ENCODE measurements at regions not wholly inside any gene's neighbourhood (a gene's known extent, or its start where the extent isn't known, plus 50 kb on each side); places are given as distances from the start of the nearest gene placed in this dataset.
A peak's percentile ranks its signal among the peaks of the same experiment; 100 is the strongest.
"Not testable (repeated sequence)": the region's sequence is repeated elsewhere in the genome, so short reads cannot be mapped to it uniquely, and the experiment has no call there.

- WGBS, 2 donors = 89 to 91% methylated on average over 14 of the region's 14 CpGs
- Histone ChIP-seq H3K9me3 (ENCODE audit: control insufficient read depth, low read length) (no peaks in the 10 kb centered on the region), H3K36me3 (ENCODE audit: control insufficient read depth in 1 of 2, insufficient read depth in 2 of 2, low read length in 1 of 2) (no peaks in the 10 kb centered on the region), H3K27ac (ENCODE audit: low read depth in 1 of 2, low read length in 2 of 2) (no peak overlapping the region), H3K4me1 (ENCODE audit: control insufficient read depth in 1 of 2, insufficient read depth in 2 of 2, low read length in 2 of 2) (peaks cover 3 to 4% of the 10 kb centered on the region in 2 donors), H3K4me3 (ENCODE audit: low read length in 2 of 2) (no peak overlapping the region), H3K27me3 (ENCODE audit: control insufficient read depth in 1 of 2, insufficient read depth in 2 of 2, low read length in 1 of 2) (no peaks in the 10 kb centered on the region)
- ATAC-seq (ENCODE audit: low FRiP score) = no peak
- intact Hi-C loops (cut with DNase I) = loop anchor here in 1 of 2 donors (10.0 kb wide), 2 partner anchors 260 to 470 kb away; no protein-coding TSS in a partner anchor
- DNase-seq = no peak
Measured at GRCh38 chr5:159514229-159514810, 184.0 kb upstream of the IL12B start.

DNA sequence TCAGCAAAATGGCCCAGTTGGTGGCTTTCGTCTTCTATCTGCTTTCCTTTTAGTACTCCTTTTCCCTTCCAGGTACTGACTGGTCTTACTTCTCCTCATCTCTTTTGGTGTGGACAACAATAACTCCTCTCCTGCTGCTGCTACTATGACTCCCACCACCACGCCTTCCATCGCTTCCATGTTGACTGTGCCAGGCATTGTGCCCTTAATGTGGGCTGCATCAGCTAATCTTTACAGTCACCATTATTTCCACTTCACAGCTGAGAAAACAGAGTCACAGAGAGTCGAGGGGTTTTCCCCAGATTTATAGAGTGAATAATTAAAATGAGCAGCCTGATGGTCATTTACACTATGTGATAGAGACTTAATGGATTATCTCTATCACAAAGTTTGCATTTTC is 184.9 kb upstream of the IL12B start:
- 90 to 92% methylated on average over 4 of the region's 4 CpGs for WGBS, 2 donors
- ATAC-seq (ENCODE audit: low FRiP score) (no peak), DNase-seq (no peak)
- intact Hi-C loops (cut with DNase I) = loop anchor here (5.0 to 10.0 kb wide), 6 partner anchors 68 to 472 kb away; partner anchors contain the start of gene ADRA1B (in 1 of the 2)
- Histone ChIP-seq H3K4me3 (ENCODE audit: low read length in 2 of 2) (no peak overlapping the region), H3K27ac (ENCODE audit: low read depth in 1 of 2, low read length in 2 of 2) (no peak overlapping the region), H3K9me3 (ENCODE audit: control insufficient read depth, low read length) (no peaks in the 10 kb centered on the region), H3K4me1 (ENCODE audit: control insufficient read depth in 1 of 2, insufficient read depth in 2 of 2, low read length in 2 of 2) (peaks cover 3 to 4% of the 10 kb centered on the region in 2 donors), H3K27me3 (ENCODE audit: control insufficient read depth in 1 of 2, insufficient read depth in 2 of 2, low read length in 1 of 2) (no peaks in the 10 kb centered on the region), H3K36me3 (ENCODE audit: control insufficient read depth in 1 of 2, insufficient read depth in 2 of 2, low read length in 1 of 2) (no peaks in the 10 kb centered on the region)

GRCh38 chr5:159515909-159516415 is 185.7 kb upstream of the IL12B start:
- H3K4me3 ChIP-seq (ENCODE audit: low read length in 2 of 2) = no peak overlapping the region
- no peaks in the 10 kb centered on the region for H3K9me3 ChIP-seq (ENCODE audit: control insufficient read depth, low read length)
- peak overlapping the region in 1 of 2 donors; percentile 11 for H3K27ac ChIP-seq (ENCODE audit: low read depth in 1 of 2, low read length in 2 of 2)
- H3K36me3 ChIP-seq (ENCODE audit: control insufficient read depth in 1 of 2, insufficient read depth in 2 of 2, low read length in 1 of 2) = no peaks in the 10 kb centered on the region
- peak; percentile 70 to 90 for DNase-seq
- ATAC-seq (ENCODE audit: low FRiP score) = peak; percentile 68
- 49 to 54% methylated on average over 10 of the region's 10 CpGs for WGBS, 2 donors
- intact Hi-C loops (cut with DNase I) = loop anchor here (5.0 to 10.0 kb wide), 6 partner anchors 69 to 471 kb away; partner anchors contain the start of gene ADRA1B (in 1 of the 2)
- no peaks in the 10 kb centered on the region for H3K27me3 ChIP-seq (ENCODE audit: control insufficient read depth in 1 of 2, insufficient read depth in 2 of 2, low read length in 1 of 2)
- peaks cover 3 to 4% of the 10 kb centered on the region in 2 donors for H3K4me1 ChIP-seq (ENCODE audit: control insufficient read depth in 1 of 2, insufficient read depth in 2 of 2, low read length in 2 of 2)

- Histone ChIP-seq H3K4me1 (ENCODE audit: control insufficient read depth in 1 of 2, insufficient read depth in 2 of 2, low read length in 2 of 2) (peaks cover 3 to 4% of the 10 kb centered on the region in 2 donors), H3K36me3 (ENCODE audit: control insufficient read depth in 1 of 2, insufficient read depth in 2 of 2, low read length in 1 of 2) (no peaks in the 10 kb centered on the region), H3K27me3 (ENCODE audit: control insufficient read depth in 1 of 2, insufficient read depth in 2 of 2, low read length in 1 of 2) (no peaks in the 10 kb centered on the region), H3K9me3 (ENCODE audit: control insufficient read depth, low read length) (no peaks in the 10 kb centered on the region), H3K4me3 (ENCODE audit: low read length in 2 of 2) (no peak overlapping the region), H3K27ac (ENCODE audit: low read depth in 1 of 2, low read length in 2 of 2) (peak overlapping the region; percentile 46 to 92)
- DNase-seq (no peak), ATAC-seq (ENCODE audit: low FRiP score) (peak; percentile 35)
- WGBS, 2 donors = 5 to 7% methylated on average over 3 of the region's 3 CpGs
- intact Hi-C loops (cut with DNase I) = loop anchor here (2.0 to 10.0 kb wide), 7 partner anchors 71 to 469 kb away; partner anchors contain the start of gene ADRA1B (in 2 of the 2)
Measured at GRCh38 chr5:159518371-159518770, 188.1 kb upstream of the IL12B start.

DNA sequence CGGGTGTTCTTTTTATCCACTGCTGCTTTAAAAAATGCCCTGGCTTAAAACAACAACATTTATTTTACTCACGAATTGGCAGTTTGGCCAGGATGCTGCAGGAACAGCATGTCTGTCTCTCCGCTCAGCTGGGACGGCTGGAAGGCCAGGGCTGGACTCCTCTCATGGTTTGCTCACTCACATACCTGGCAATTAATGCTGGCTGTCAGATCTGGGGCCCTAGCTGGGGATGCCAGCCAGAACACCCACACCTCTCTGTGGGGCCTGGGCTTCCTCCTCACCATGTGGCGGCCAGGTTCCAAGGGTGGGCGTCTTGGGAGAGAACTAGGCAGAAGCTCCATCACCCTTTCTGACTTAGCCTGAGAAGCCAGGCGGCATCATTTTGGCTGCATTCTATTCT is 189.1 kb upstream of the IL12B start:
- H3K4me1 ChIP-seq (ENCODE audit: control insufficient read depth in 1 of 2, insufficient read depth in 2 of 2, low read length in 2 of 2) = peaks cover 3 to 4% of the 10 kb centered on the region in 2 donors
- H3K4me3 ChIP-seq (ENCODE audit: low read length in 2 of 2) = no peak overlapping the region
- DNase-seq (peak in 1 of 2 donors; percentile 62), ATAC-seq (ENCODE audit: low FRiP score) (no peak)
- intact Hi-C loops (cut with DNase I) = loop anchor here (1.0 to 10.0 kb wide), 8 partner anchors 25 to 468 kb away; partner anchors contain the start of gene ADRA1B (in 2 of the 2)
- H3K27ac ChIP-seq (ENCODE audit: low read depth in 1 of 2, low read length in 2 of 2) = peak overlapping the region in 1 of 2 donors; percentile 78
- H3K9me3 ChIP-seq (ENCODE audit: control insufficient read depth, low read length) = no peaks in the 10 kb centered on the region
- no peaks in the 10 kb centered on the region for H3K36me3 ChIP-seq (ENCODE audit: control insufficient read depth in 1 of 2, insufficient read depth in 2 of 2, low read length in 1 of 2)
- H3K27me3 ChIP-seq (ENCODE audit: control insufficient read depth in 1 of 2, insufficient read depth in 2 of 2, low read length in 1 of 2) = no peaks in the 10 kb centered on the region
- 10 to 12% methylated on average over 7 of the region's 7 CpGs for WGBS, 2 donors

DNA sequence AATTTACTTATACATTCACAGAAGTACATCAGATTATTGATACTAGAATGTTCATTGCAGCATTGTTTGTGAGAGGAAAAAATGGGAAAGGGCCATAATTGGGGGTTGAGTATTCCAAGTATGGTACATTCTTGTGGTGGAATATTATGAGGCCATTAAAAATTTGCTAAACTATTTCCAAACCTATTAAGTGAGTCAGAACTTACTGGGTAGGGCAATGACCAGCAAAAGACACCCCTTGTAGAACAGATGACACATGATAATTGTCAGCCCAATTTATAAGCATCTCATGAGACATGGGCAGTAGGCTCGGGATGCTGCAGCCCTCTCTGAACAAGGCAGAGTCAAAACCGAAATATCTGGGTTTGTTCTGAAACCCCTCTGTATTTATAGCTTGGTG is 192.6 kb upstream of the IL12B start:
- Histone ChIP-seq H3K36me3 (ENCODE audit: control insufficient read depth in 1 of 2, insufficient read depth in 2 of 2, low read length in 1 of 2) (no peaks in the 10 kb centered on the region), H3K4me1 (ENCODE audit: control insufficient read depth in 1 of 2, insufficient read depth in 2 of 2, low read length in 2 of 2) (peaks cover 3 to 4% of the 10 kb centered on the region in 2 donors), H3K27ac (ENCODE audit: low read depth in 1 of 2, low read length in 2 of 2) (no peak overlapping the region), H3K4me3 (ENCODE audit: low read length in 2 of 2) (no peak overlapping the region), H3K27me3 (ENCODE audit: control insufficient read depth in 1 of 2, insufficient read depth in 2 of 2, low read length in 1 of 2) (no peaks in the 10 kb centered on the region), H3K9me3 (ENCODE audit: control insufficient read depth, low read length) (no peaks in the 10 kb centered on the region)
- 90 to 93% methylated on average over 2 of the region's 2 CpGs for WGBS, 2 donors
- intact Hi-C loops (cut with DNase I) = no loop called here
- no peak for ATAC-seq (ENCODE audit: low FRiP score)
- no peak for DNase-seq

- DNase-seq; H3K27ac ChIP-seq (ENCODE audit: low read depth in 1 of 2, low read length in 2 of 2); H3K9me3 ChIP-seq (ENCODE audit: control insufficient read depth, low read length); H3K4me3 ChIP-seq (ENCODE audit: low read length in 2 of 2); H3K4me1 ChIP-seq (ENCODE audit: control insufficient read depth in 1 of 2, insufficient read depth in 2 of 2, low read length in 2 of 2); intact Hi-C loops (cut with DNase I); H3K27me3 ChIP-seq (ENCODE audit: control insufficient read depth in 1 of 2, insufficient read depth in 2 of 2, low read length in 1 of 2); H3K36me3 ChIP-seq (ENCODE audit: control insufficient read depth in 1 of 2, insufficient read depth in 2 of 2, low read length in 1 of 2); ATAC-seq (ENCODE audit: low FRiP score): not testable (repeated sequence)
- WGBS, 2 donors = 91 to 95% methylated on average over 2 of the region's 2 CpGs
Measured at GRCh38 chr5:159524279-159524678, 194.0 kb upstream of the IL12B start.

DNA sequence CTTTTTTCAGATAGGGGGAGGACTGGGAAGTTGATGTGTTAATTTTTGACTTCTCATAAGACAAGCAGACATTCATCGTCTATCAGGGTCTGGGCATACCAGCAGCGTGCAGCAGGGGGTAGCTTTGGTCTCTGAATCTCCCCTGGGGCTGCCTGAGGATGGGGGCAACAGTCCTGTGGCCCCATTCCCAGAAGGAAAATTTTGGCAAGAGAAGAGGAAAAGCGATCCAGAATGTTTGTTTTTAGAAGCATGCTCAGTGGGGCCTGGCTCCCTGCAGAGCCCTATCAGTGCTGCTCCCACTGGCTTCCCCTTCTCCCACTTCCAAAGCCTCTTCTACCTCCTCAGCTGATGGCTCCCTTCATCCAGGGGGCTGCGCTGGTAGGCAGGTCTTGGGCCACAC is 194.8 kb upstream of the IL12B start:
- 6 to 12% methylated on average over 4 of the region's 4 CpGs for WGBS, 2 donors
- no peak for DNase-seq
- Histone ChIP-seq H3K27ac (ENCODE audit: low read depth in 1 of 2, low read length in 2 of 2) (peak overlapping the region in 1 of 2 donors; percentile 52), H3K9me3 (ENCODE audit: control insufficient read depth, low read length) (no peaks in the 10 kb centered on the region), H3K4me3 (ENCODE audit: low read length in 2 of 2) (no peak overlapping the region), H3K4me1 (ENCODE audit: control insufficient read depth in 1 of 2, insufficient read depth in 2 of 2, low read length in 2 of 2) (no peaks in the 10 kb centered on the region), H3K36me3 (ENCODE audit: control insufficient read depth in 1 of 2, insufficient read depth in 2 of 2, low read length in 1 of 2) (no peaks in the 10 kb centered on the region), H3K27me3 (ENCODE audit: control insufficient read depth in 1 of 2, insufficient read depth in 2 of 2, low read length in 1 of 2) (no peaks in the 10 kb centered on the region)
- ATAC-seq (ENCODE audit: low FRiP score) = no peak
- intact Hi-C loops (cut with DNase I) = no loop called here

Measured in aorta (tissue), 5 donors.